ACC112 (cell line): ENCODE measurements at regions not wholly inside any gene's neighbourhood (a gene's known extent, or its start where the extent isn't known, plus 50 kb on each side); places are given as distances from the start of the nearest gene placed in this dataset.
"Not testable (repeated sequence)": the region's sequence is repeated elsewhere in the genome, so short reads cannot be mapped to it uniquely, and the experiment has no call there.

Source experiments
- H2AFZ ChIP-seq: fragments of 200-600 bp; sonication (generic); one replicate; pipeline ENCODE4 v1.6.0; 2017; ENCODE audit warnings: antibody characterized with exemption, low read length; ENCODE audit not compliant: unreplicated experiment
- H3K27ac ChIP-seq: fragments of 200-600 bp; sonication (generic); 2 replicates; pipeline ENCODE4 v1.5.1; 2014; ENCODE audit warnings: low read depth, mild to moderate bottlenecking, antibody characterized with exemption, low read length, moderate library complexity
- H3K27me3 ChIP-seq: fragments of 200-600 bp; sonication (generic); 2 replicates; pipeline ENCODE4 v1.6.1; 2014; ENCODE audit warnings: mild to moderate bottlenecking, antibody characterized with exemption, low read length, moderate library complexity, mixed read lengths; ENCODE audit not compliant: insufficient read depth
- H3K36me3 ChIP-seq: fragments of 200-600 bp; sonication (generic); 2 replicates; pipeline ENCODE4 v1.6.1; 2016; ENCODE audit warnings: mild to moderate bottlenecking, antibody characterized with exemption, low read length, moderate library complexity, mixed read lengths; ENCODE audit not compliant: insufficient read depth
- H3K4me1 ChIP-seq: fragments of 200-600 bp; sonication (generic); one replicate; pipeline ENCODE4 v1.6.1; 2016; ENCODE audit warnings: low read length, mixed read lengths; ENCODE audit not compliant: insufficient read depth, unreplicated experiment, control insufficient read depth
- H3K4me3 ChIP-seq: fragments of 200-600 bp; sonication (generic); 2 replicates; pipeline ENCODE4 v1.5.1; 2014; ENCODE audit warnings: mild to moderate bottlenecking, low read depth, low read length
- H3K79me2 ChIP-seq: fragments of 200-600 bp; sonication (generic); one replicate; pipeline ENCODE4 v1.6.0; 2016; ENCODE audit warnings: low read length; ENCODE audit not compliant: control insufficient read depth, unreplicated experiment, insufficient read depth

DNA sequence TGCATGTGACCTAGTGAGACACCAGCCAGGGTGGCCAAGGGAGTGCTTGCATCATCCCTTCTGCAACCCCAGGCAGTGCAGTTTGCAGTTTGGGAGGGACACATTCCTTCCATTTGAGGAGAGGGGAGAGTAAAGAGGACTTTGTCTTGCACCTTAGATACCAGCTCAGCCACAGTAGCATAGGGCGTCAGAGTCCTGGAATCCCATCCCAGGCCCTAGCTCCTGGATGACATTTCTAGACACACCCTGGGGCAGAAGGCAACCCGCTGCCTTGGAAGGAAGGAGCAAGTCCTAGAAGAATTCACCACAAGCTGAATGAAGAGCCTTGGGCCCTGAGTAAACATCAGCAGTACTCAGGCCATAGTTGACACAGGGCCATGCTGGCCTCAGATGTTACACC is 680.4 kb upstream of the IMPG1 start:
- Histone ChIP-seq H2AFZ (no peak overlapping the region), H3K27ac (no peak overlapping the region), H3K79me2 (no peaks in the 10 kb centered on the region), H3K4me1 (no peaks in the 10 kb centered on the region), H3K36me3 (no peaks in the 10 kb centered on the region), H3K27me3 (no peaks in the 10 kb centered on the region), H3K4me3 (no peak overlapping the region)

DNA sequence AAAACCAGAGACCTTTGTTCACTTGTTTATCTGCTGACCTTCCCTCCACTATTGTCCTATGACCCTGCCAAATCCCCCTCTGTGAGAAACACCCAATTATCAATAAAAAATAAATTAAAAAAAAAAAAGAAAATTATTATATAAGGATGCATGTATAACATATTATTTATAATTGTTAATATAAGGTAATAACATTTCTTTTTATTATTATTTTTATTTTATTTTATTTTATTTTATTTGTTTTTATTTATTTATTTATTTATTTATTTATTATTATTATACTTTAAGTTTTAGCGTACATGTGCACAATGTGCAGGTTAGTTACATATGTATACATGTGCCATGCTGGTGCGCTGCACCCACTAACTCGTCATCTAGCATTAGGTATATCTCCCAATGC is 672.9 kb upstream of the IMPG1 start:
- not testable (repeated sequence) for H3K4me1 ChIP-seq, H3K27me3 ChIP-seq, H3K27ac ChIP-seq, H2AFZ ChIP-seq, H3K79me2 ChIP-seq, H3K4me3 ChIP-seq, H3K36me3 ChIP-seq

DNA sequence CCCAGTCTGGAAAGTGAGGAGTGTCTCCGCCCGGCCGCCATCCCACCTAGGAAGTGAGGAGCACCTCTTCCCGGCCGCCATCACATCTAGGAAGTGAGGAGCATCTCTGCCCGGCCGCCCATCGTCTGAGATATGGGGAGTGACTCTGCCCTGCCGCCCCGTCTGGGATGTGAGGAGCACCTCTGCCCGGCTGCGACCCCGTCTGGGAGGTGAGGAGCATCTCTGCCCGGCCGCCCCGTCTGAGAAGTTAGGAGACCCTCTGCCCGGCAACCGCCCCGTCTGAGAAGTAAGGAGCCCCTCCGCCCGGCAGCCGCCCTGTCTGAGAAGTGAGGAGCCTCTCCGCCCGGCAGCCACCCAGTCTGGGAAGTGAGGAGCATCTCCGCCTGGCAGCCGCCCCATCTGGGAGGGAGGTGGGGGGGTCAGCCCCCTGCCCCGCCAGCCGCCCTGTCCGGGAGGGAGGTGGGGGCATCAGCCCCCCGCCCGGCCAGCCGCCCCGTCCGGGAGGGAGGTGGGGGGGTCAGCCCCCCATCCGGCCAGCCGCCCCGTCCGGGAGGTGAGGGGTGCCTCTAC is 671.8 kb upstream of the IMPG1 start:
- H3K27ac ChIP-seq, H3K79me2 ChIP-seq, H3K4me3 ChIP-seq, H3K27me3 ChIP-seq, H3K36me3 ChIP-seq, H2AFZ ChIP-seq, H3K4me1 ChIP-seq: not testable (repeated sequence)

DNA sequence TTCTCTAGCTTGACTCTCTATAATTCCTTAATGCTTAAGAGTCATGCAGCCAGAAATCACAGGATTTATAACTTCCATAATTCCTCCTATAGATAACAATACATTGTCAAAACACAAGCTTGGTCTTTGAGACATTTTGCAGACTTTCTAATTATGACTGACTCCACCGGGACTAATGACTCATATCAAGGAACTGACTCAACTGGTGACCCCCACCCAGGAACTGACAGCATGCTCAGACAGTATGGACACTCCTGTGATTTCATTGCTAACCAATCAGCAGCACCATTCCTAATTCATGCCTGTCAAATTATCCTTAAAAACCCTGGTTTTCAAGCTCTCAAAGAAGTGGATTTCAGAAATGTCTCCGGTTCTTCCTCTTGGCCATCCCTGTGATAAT is 670.5 kb upstream of the IMPG1 start:
- Histone ChIP-seq H3K36me3 (no peaks in the 10 kb centered on the region), H3K79me2 (no peaks in the 10 kb centered on the region), H3K4me3 (no peak overlapping the region), H3K4me1 (no peaks in the 10 kb centered on the region), H3K27ac (no peak overlapping the region), H3K27me3 (no peaks in the 10 kb centered on the region), H2AFZ (no peak overlapping the region)

DNA sequence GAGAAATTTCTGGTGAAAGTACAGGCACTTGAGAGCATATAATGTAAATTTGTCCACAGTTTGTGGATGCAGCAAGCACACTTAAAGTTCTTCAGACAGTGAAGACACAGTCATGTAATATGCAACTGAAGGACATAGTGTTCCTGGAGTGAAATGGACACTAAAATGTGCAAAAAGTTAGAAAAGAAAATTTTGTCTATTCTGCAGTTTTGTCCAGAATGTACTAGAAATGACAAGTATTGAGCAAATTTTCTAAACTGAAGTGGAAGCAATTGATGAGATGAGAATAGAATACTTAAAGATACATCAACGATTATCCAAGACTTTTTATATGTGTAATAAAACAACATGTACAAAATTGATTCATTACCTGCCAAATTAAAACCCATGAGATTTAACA is 647.0 kb upstream of the IMPG1 start:
- Histone ChIP-seq H3K27me3 (no peaks in the 10 kb centered on the region), H3K4me1 (no peaks in the 10 kb centered on the region), H2AFZ (no peak overlapping the region)

DNA sequence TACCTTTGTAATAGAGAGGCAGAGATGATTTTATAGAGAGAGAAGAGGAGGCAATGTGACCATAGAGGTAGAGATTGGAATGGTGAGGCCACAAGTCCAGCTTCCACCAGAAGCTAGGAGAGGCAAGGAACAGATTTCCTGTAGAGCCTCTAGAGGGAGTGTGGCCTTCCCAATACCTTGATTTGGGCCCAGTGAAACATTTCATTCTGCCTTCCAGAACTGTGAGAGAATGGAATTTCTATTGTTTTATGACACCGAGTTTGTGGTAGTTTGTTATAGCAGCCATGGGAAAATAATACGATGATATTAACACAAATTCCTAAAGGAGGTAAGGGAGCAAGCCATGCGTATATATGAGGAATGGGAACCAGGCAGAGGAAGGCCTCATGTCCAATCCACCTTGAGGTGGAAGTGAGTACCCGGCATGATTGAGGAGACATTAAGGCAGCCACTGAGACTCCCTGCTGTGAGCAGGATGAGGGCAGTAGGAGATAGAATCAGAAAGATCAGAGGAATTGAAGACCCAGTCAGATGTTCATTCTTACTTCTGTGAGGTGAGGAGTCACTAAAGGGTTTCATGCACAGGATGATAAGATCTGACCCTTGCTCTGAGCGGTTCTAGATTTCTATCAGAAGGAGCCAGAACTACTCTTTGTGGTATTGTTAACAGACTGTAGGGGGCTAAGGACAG is 636.3 kb upstream of the IMPG1 start:
- no peaks in the 10 kb centered on the region for H3K79me2 ChIP-seq

More for the DNA sequence above, 647.0 kb upstream of the IMPG1 start:
- H3K36me3 ChIP-seq: no peaks in the 10 kb centered on the region
- H3K79me2 ChIP-seq: no peaks in the 10 kb centered on the region
- no peak overlapping the region for H3K27ac ChIP-seq
- no peak overlapping the region for H3K4me3 ChIP-seq

DNA sequence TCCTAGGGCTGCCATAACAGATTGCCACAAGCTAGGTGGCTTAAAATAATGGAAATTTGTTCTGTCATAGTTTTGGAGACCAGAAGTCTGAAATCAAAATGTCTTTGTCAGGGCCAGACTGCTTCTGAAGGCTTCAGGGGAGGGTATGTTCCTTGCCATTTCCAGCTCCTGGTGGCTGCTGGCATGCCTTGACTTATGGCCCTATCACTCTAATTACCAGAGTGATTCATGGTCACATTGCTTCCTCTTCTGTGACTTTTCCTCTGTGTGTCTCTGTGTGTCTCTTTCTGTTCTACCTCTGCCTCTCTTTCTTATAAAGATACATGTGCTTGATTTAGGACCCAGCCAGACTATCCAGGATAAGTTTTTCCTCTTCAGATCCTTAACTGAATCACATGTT is 635.2 kb upstream of the IMPG1 start:
- H2AFZ ChIP-seq: no peak overlapping the region
- H3K79me2 ChIP-seq: no peaks in the 10 kb centered on the region
- H3K27me3 ChIP-seq: no peaks in the 10 kb centered on the region
- no peak overlapping the region for H3K4me3 ChIP-seq
- no peaks in the 10 kb centered on the region for H3K36me3 ChIP-seq
- H3K4me1 ChIP-seq: no peaks in the 10 kb centered on the region
- H3K27ac ChIP-seq: no peak overlapping the region

More for the DNA sequence above, 636.3 kb upstream of the IMPG1 start:
- no peak overlapping the region for H3K4me3 ChIP-seq
- H3K27me3 ChIP-seq: no peaks in the 10 kb centered on the region
- no peak overlapping the region for H3K27ac ChIP-seq
- no peaks in the 10 kb centered on the region for H3K4me1 ChIP-seq
- H3K36me3 ChIP-seq: no peaks in the 10 kb centered on the region
- no peak overlapping the region for H2AFZ ChIP-seq

DNA sequence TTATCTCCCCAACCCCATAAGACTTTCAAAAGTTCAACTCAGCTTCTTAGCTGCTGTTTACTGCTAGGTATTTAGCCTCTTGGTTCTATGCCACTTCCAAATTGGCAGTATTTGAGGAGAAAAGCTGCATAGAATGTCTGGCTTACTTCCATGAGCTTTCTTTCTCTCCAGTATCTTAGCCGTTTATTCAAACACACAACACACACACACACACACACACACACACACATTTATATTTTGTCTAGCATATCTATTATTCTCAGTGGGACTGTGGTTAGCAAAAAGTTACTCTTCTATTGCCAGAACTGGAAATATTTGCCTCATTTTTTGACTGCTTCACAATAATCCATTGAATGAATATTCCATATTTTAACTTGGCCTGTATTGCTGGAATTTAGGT is 634.2 kb upstream of the IMPG1 start:
- Histone ChIP-seq H3K79me2 (no peaks in the 10 kb centered on the region), H3K4me1 (no peaks in the 10 kb centered on the region), H3K27me3 (no peaks in the 10 kb centered on the region), H3K4me3 (no peak overlapping the region), H3K27ac (no peak overlapping the region), H2AFZ (no peak overlapping the region), H3K36me3 (no peaks in the 10 kb centered on the region)

DNA sequence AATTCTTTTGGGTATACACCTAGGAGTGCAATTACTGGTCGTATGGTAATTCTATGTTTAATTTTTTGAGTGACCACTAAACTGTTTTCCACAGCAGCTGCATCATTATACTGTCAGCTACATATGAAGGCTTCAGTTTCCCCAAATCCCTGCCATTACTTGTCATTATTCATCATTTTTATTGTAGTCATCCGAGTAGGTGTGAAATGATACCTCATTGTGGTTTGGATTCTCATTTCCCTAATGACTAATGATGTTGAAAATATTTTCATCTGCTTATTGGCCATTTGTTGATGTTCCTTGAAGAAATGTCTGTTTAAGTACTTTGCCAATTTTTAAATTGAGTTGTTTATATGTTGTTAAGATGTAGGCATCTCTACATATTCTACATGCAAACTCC is 633.6 kb upstream of the IMPG1 start:
- Histone ChIP-seq H3K4me3 (no peak overlapping the region), H3K27ac (no peak overlapping the region), H3K36me3 (no peaks in the 10 kb centered on the region), H3K27me3 (no peaks in the 10 kb centered on the region), H3K4me1 (no peaks in the 10 kb centered on the region), H3K79me2 (no peaks in the 10 kb centered on the region), H2AFZ (no peak overlapping the region)

DNA sequence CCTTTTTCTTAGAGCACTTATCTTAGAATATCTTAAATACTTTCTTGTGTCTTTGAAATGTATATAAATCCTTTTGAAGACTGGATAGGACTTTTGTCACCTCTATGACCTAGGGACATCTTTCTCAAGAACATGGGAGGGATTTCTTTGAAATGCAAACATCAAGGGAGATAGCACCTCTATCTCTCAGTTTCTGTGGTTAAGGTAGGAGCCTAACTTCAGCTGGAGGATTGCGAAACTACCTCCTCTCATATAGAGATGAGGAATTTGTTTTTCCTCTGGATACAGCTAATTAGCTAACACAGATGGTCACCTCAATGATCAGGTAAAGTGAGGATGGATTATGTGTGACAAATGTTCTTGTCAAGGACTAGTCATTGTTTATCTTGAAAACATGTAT is 631.3 kb upstream of the IMPG1 start:
- H3K36me3 ChIP-seq: no peaks in the 10 kb centered on the region
- no peaks in the 10 kb centered on the region for H3K79me2 ChIP-seq
- H3K27me3 ChIP-seq: no peaks in the 10 kb centered on the region
- no peak overlapping the region for H3K27ac ChIP-seq
- no peaks in the 10 kb centered on the region for H3K4me1 ChIP-seq
- no peak overlapping the region for H3K4me3 ChIP-seq
- H2AFZ ChIP-seq: no peak overlapping the region

DNA sequence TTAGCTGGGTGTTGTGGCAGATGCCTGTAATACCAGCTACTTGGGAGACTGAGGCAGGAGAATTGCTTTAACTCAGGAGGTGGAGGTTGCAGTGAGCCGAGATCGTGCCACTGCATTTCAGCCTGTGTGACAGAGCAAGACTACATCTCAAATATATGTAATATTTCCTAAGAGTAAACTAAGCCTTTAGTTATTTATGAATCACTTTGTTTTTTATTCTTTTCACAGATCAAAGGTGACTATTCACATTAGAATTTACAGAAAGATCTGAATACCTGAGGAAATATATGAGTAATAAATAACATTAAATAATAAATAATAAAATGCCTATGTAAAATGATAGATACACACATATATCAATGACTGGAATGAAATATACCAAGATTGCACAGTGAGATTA is 630.8 kb upstream of the IMPG1 start:
- Histone ChIP-seq H3K27me3 (no peaks in the 10 kb centered on the region), H2AFZ (no peak overlapping the region), H3K79me2 (no peaks in the 10 kb centered on the region), H3K4me1 (no peaks in the 10 kb centered on the region), H3K27ac (no peak overlapping the region), H3K36me3 (no peaks in the 10 kb centered on the region), H3K4me3 (no peak overlapping the region)
